Uterus (tissue), 3 donors: ENCODE measurements at regions not wholly inside any gene's neighbourhood (a gene's known extent, or its start where the extent isn't known, plus 50 kb on each side); places are given as distances from the start of the nearest gene placed in this dataset.

Experiments used
- DNase-seq, 2 donors: peaks; one replicate each; pipeline ENCODE4 v3.0.0-alpha.2; 2019 to 2020
- H3K27ac ChIP-seq, 2 donors: fragments of 200-600 bp; sonication (generic); 1 replicate in 1 of 2; 2 replicates in 1 of 2; pipeline ENCODE4 v1.5.1; 2016 to 2018
- H3K27me3 ChIP-seq, 2 donors: fragments of 200-600 bp; sonication (generic); one replicate each; pipeline ENCODE4 v1.5.1; 2018 to 2019; ENCODE audit warnings: control low read depth in 1 of 2
- H3K36me3 ChIP-seq, 2 donors: fragments of 200-600 bp; sonication (generic); one replicate each; pipeline ENCODE4 v1.5.1; 2019; ENCODE audit warnings: control low read depth in 1 of 2
- H3K4me1 ChIP-seq, 2 donors: fragments of 200-600 bp; sonication (generic); one replicate each; pipeline ENCODE4 v1.5.1; 2018 to 2019; ENCODE audit warnings: control low read depth in 1 of 2
- H3K4me3 ChIP-seq, 2 donors: fragments of 200-600 bp; sonication (generic); 1 replicate in 1 of 2; 2 replicates in 1 of 2; pipeline ENCODE4 v1.5.1; 2018 to 2019; ENCODE audit warnings: mild to moderate bottlenecking in 1 of 2
- H3K9me3 ChIP-seq, 2 donors: fragments of 200-600 bp; sonication (generic); one replicate each; pipeline ENCODE4 v1.5.1; 2019; ENCODE audit warnings: control low read depth in 1 of 2
- POLR2A ChIP-seq, 2 donors: fragments of 450-650 bp; IDR thresholded peaks; one replicate each; pipeline ENCODE4 v1.6.1; 2016; ENCODE audit warnings: antibody characterized with exemption in 2 of 2, mild to moderate bottlenecking in 1 of 2, moderate library complexity in 1 of 2
- intact Hi-C: fragments of 100-400 bp; cut with DNase I; formaldehyde crosslinking; loops from one replicate; pipeline ENCODE4 v1.15.1; 2023; ENCODE audit warnings: low total_unique reads
- TF ChIP-seq, protein P1 (sequence below), 4 experiments: fragments of 200-600 bp in 2 of 4; fragments of 450-650 bp in 2 of 4; sonication (generic) in 2 of 4; IDR thresholded peaks; one replicate each; pipeline ENCODE4 v1.5.1; 2016 to 2019; ENCODE audit warnings: antibody characterized with exemption in 4 of 4, mild to moderate bottlenecking in 2 of 4, moderate library complexity in 1 of 4
- donor health status: DM: yes; HTN: yes; CAD: no.

DNA sequence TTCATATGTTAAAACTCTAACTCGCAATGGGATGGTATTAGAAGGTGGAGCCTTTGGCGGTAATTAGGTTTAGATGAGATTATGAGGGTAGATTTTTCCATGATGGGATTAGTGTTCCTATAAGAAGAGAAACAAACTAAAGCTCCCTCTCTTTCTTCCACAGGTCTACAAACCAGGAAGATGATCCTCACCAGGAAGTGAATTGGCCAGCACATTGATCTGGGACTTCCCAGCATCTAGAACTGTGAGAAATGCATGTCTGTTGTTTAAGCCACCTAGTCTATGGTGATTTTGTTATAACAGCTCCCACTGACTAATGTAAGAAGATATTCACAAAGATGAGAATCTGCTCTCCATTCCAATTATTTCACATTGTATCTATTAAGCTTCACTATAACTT, 2266.9 kb downstream of the PCDH7 start:
- Histone ChIP-seq H3K27ac (no peak overlapping the region), H3K27me3 (no peaks in the 10 kb centered on the region), H3K4me3 (no peak overlapping the region), H3K36me3 (no peaks in the 10 kb centered on the region), H3K9me3 (no peaks in the 10 kb centered on the region), H3K4me1 (no peaks in the 10 kb centered on the region)
- TF ChIP-seq, protein P1, sequence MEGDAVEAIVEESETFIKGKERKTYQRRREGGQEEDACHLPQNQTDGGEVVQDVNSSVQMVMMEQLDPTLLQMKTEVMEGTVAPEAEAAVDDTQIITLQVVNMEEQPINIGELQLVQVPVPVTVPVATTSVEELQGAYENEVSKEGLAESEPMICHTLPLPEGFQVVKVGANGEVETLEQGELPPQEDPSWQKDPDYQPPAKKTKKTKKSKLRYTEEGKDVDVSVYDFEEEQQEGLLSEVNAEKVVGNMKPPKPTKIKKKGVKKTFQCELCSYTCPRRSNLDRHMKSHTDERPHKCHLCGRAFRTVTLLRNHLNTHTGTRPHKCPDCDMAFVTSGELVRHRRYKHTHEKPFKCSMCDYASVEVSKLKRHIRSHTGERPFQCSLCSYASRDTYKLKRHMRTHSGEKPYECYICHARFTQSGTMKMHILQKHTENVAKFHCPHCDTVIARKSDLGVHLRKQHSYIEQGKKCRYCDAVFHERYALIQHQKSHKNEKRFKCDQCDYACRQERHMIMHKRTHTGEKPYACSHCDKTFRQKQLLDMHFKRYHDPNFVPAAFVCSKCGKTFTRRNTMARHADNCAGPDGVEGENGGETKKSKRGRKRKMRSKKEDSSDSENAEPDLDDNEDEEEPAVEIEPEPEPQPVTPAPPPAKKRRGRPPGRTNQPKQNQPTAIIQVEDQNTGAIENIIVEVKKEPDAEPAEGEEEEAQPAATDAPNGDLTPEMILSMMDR (IDR thresholded peaks at IDR 0.05): no peak
- TF ChIP-seq POLR2A (IDR thresholded peaks at IDR 0.05): no peak
- intact Hi-C loops: no loop called here
- no peak for DNase-seq

DNA sequence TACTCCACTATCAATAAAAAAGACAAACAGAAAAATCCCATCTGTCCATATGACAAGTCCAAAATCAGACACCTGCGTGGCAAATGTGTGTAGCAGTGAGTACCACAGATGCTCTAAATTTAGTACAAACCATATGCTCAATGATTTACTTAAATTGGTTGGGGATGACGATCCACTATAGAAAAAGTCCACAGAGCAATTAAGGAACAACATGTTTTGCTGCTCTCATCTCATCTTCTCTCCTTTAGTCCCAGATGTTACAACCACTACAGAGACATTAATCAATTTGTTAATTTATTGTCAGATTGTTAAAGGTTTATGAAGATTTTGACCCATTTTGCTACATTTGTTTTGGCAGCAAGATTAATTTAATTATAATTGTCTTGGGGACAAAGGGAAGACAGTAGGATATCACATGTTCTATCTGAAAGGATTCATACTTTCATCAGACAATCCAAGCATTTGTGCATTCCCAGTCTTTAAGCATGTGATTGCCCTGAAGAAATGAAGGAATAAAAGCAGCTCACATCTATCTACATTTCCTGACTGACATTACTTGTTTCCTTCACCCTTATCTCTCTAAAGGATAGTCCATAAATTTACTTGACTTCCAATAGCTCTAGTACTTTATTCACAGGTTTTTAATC, 2268.1 kb downstream of the PCDH7 start:
- DNase-seq: no peak
- intact Hi-C loops: no loop called here
- Histone ChIP-seq H3K4me3 (no peak overlapping the region), H3K36me3 (no peaks in the 10 kb centered on the region), H3K27me3 (no peaks in the 10 kb centered on the region), H3K27ac (no peak overlapping the region), H3K9me3 (no peaks in the 10 kb centered on the region), H3K4me1 (no peaks in the 10 kb centered on the region)
- TF ChIP-seq, protein P1 (IDR thresholded peaks at IDR 0.05): no peak
- no peak for TF ChIP-seq POLR2A (IDR thresholded peaks at IDR 0.05)

DNA sequence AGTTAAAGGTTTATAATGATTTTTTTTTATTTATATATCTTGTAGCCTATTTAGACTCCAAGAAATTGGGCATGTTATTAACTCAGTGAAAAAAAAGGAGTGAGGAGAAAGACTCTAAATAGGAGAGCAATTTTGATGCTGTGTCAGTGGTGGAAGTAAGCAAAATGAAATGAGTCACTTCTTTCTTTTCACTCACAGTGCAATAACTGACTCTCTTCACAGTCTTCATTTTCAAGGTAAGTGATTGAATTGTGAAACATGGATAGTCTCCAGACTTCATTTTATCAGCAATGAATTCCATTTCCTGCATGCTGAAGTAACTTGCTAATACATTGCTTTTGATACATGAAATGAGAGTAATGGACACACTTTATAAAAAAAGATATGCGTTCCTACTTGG, 2271.5 kb downstream of the PCDH7 start:
- Histone ChIP-seq H3K27ac (no peak overlapping the region), H3K9me3 (no peaks in the 10 kb centered on the region), H3K4me1 (no peaks in the 10 kb centered on the region), H3K27me3 (no peaks in the 10 kb centered on the region), H3K4me3 (no peak overlapping the region), H3K36me3 (no peaks in the 10 kb centered on the region)
- DNase-seq: no peak
- intact Hi-C loops: no loop called here
- TF ChIP-seq POLR2A (IDR thresholded peaks at IDR 0.05): no peak
- TF ChIP-seq, protein P1 (IDR thresholded peaks at IDR 0.05): no peak

DNA sequence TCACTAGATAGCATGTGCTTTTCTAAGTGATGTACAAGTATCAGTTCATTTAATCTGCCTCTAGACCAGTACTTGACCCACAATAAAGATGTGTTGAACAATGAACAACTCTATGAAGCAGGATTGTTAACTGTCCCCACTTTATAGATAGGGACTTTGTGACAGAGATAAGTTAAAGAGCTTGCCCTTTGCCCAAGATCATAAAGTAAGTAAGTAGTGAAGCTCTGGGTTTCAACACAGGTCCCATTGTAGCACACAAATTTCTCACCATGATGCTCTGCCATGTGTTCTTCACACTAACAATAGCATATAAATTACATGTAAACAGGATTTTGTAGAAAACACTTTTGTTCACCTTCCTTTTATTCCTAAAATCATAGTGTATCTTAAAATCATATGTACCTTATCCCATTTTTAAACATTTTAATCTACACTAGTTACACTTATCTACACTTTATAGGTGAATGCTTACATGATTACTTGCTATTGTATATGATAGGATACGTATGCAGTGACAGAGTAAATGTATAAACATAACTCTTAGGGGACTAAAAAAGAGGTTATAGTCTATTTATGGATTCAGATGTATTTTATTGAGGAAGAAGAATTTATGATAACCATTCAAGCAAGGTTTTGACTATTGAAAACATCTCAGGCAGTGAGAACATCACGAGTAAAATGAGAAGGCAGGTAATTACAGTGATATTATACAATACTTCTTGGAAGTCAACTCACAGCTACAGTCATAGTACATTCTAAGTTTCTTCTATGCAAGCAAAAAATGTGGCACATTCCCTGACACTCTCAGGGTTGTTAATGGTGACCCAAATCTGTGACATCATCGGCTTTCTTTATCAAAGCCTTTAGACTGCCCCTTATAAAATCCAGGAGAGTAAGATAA, 2275.1 kb downstream of the PCDH7 start:
- no peak for DNase-seq
- no peak overlapping the region for H3K4me3 ChIP-seq
- no peak overlapping the region for H3K27ac ChIP-seq
- no peaks in the 10 kb centered on the region for H3K27me3 ChIP-seq
- no peaks in the 10 kb centered on the region for H3K9me3 ChIP-seq
- TF ChIP-seq, protein P1 (IDR thresholded peaks at IDR 0.05): no peak
- no peak for TF ChIP-seq POLR2A (IDR thresholded peaks at IDR 0.05)
- no peaks in the 10 kb centered on the region for H3K36me3 ChIP-seq
- intact Hi-C loops: no loop called here
- no peaks in the 10 kb centered on the region for H3K4me1 ChIP-seq

DNA sequence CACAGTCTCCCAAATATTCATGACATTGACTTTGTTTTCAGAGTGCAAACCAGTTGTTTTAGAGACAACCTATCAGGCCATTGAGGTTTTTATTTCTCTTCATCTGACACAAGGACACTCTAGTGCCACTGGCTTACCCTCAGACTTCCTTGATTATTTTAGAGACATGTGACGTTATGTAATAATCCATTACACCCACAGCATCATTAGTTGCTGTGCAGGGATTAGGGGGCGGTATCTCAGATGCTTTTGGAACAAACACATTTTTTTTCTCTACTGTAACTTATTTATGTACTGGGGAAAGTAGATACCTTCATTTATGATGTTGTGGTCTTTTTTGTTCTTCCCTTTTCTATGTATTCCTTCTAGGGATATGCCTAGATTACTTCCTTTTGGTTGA, 2293.1 kb downstream of the PCDH7 start:
- H3K36me3 ChIP-seq: no peaks in the 10 kb centered on the region
- no peaks in the 10 kb centered on the region for H3K27me3 ChIP-seq
- no peak overlapping the region for H3K4me3 ChIP-seq
- no peak overlapping the region for H3K27ac ChIP-seq
- no peaks in the 10 kb centered on the region for H3K9me3 ChIP-seq
- no peak for DNase-seq
- H3K4me1 ChIP-seq: no peaks in the 10 kb centered on the region
- intact Hi-C loops: no loop called here
- no peak for TF ChIP-seq POLR2A (IDR thresholded peaks at IDR 0.05)
- TF ChIP-seq, protein P1 (IDR thresholded peaks at IDR 0.05): no peak
